ENCODE measurements at regions not wholly inside any gene's neighbourhood (a gene's known extent, or its start where the extent isn't known, plus 50 kb on each side); places are given as distances from the start of the nearest gene placed in this dataset.

GRCh38 chr9:2407450-2407849 lies 214.1 kb upstream of the VLDLR start:
- in situ Hi-C loops (cut with MboI; ENCODE audit: low pct_ligation_motif_present in 1 of 4, low pct_unique_long_range_greater_than_20kb in 1 of 4, low sequenced_read_pairs in 3 of 4): no loop called here
- H3K36me3 ChIP-seq: no peaks in the 10 kb centered on the region
- no peak overlapping the region for H3K4me3 ChIP-seq
- intact Hi-C loops (cut with DNase I; ENCODE audit: low total_unique reads): no loop called here
- no peaks in the 10 kb centered on the region for H3K27me3 ChIP-seq
- WGBS, 2 donors (ENCODE audit: low coverage in 1 of 2): 85% methylated on average over 7 of the region's 7 CpGs; no CpG with 5 or more reads in 1 of the 2 donors
- H3K27ac ChIP-seq: no peak overlapping the region
- no peak for DNase-seq
- no peak for TF ChIP-seq POLR2AphosphoS5 (IDR thresholded peaks at IDR 0.05)
- TF ChIP-seq CTCF (IDR thresholded peaks at IDR 0.05): no peak
- no peak for TF ChIP-seq POLR2A (IDR thresholded peaks at IDR 0.05)
- no peak for TF ChIP-seq EP300 (IDR thresholded peaks at IDR 0.05; ENCODE audit: low read depth)
- H3K9me3 ChIP-seq: no peaks in the 10 kb centered on the region
- no peaks in the 10 kb centered on the region for H3K4me1 ChIP-seq

GRCh38 chr9:2411459-2412215 lies 209.9 kb upstream of the VLDLR start:
- WGBS, 2 donors (ENCODE audit: low coverage in 1 of 2): 65 to 73% methylated on average over 8 of the region's 8 CpGs

GRCh38 chr9:2413160-2413805 lies 208.3 kb upstream of the VLDLR start:
- H3K36me3 ChIP-seq: no peaks in the 10 kb centered on the region
- intact Hi-C loops (cut with DNase I; ENCODE audit: low total_unique reads): no loop called here
- H3K27ac ChIP-seq: no peak overlapping the region
- WGBS, 2 donors (ENCODE audit: low coverage in 1 of 2): 73% methylated on average over 4 of the region's 4 CpGs; no CpG with 5 or more reads in 1 of the 2 donors
- no peak for DNase-seq
- no peaks in the 10 kb centered on the region for H3K27me3 ChIP-seq
- no peak for TF ChIP-seq POLR2AphosphoS5 (IDR thresholded peaks at IDR 0.05)
- no peak for TF ChIP-seq CTCF (IDR thresholded peaks at IDR 0.05)
- no peak for TF ChIP-seq EP300 (IDR thresholded peaks at IDR 0.05; ENCODE audit: low read depth)
- no peak for TF ChIP-seq POLR2A (IDR thresholded peaks at IDR 0.05)
- in situ Hi-C loops (cut with MboI; ENCODE audit: low pct_ligation_motif_present in 1 of 4, low pct_unique_long_range_greater_than_20kb in 1 of 4, low sequenced_read_pairs in 3 of 4): no loop called here
- no peak overlapping the region for H3K4me3 ChIP-seq
- H3K9me3 ChIP-seq: no peaks in the 10 kb centered on the region
- H3K4me1 ChIP-seq: no peaks in the 10 kb centered on the region

More at GRCh38 chr9:2411459-2412215, 209.9 kb upstream of the VLDLR start:
- Histone ChIP-seq H3K27ac (no peak overlapping the region), H3K9me3 (no peaks in the 10 kb centered on the region), H3K4me3 (no peak overlapping the region), H3K4me1 (no peaks in the 10 kb centered on the region), H3K27me3 (no peaks in the 10 kb centered on the region), H3K36me3 (no peaks in the 10 kb centered on the region)
- in situ Hi-C loops (cut with MboI; ENCODE audit: low pct_ligation_motif_present in 1 of 4, low pct_unique_long_range_greater_than_20kb in 1 of 4, low sequenced_read_pairs in 3 of 4) (no loop called here), intact Hi-C loops (cut with DNase I; ENCODE audit: low total_unique reads) (no loop called here)
- no peak for DNase-seq
- TF ChIP-seq EP300 (IDR thresholded peaks at IDR 0.05; ENCODE audit: low read depth): no peak
- no peak for TF ChIP-seq POLR2AphosphoS5 (IDR thresholded peaks at IDR 0.05)
- TF ChIP-seq CTCF (IDR thresholded peaks at IDR 0.05): no peak
- TF ChIP-seq POLR2A (IDR thresholded peaks at IDR 0.05): no peak

GRCh38 chr9:2414465-2414864 lies 207.1 kb upstream of the VLDLR start:
- Histone ChIP-seq H3K9me3 (no peaks in the 10 kb centered on the region), H3K4me1 (no peaks in the 10 kb centered on the region), H3K27ac (no peak overlapping the region), H3K4me3 (no peak overlapping the region), H3K36me3 (no peaks in the 10 kb centered on the region), H3K27me3 (no peaks in the 10 kb centered on the region)
- TF ChIP-seq EP300 (IDR thresholded peaks at IDR 0.05; ENCODE audit: low read depth): no peak
- TF ChIP-seq POLR2AphosphoS5 (IDR thresholded peaks at IDR 0.05): no peak
- no peak for TF ChIP-seq CTCF (IDR thresholded peaks at IDR 0.05)
- TF ChIP-seq POLR2A (IDR thresholded peaks at IDR 0.05): no peak
- in situ Hi-C loops (cut with MboI; ENCODE audit: low pct_ligation_motif_present in 1 of 4, low pct_unique_long_range_greater_than_20kb in 1 of 4, low sequenced_read_pairs in 3 of 4) (no loop called here), intact Hi-C loops (cut with DNase I; ENCODE audit: low total_unique reads) (no loop called here)
- no peak for DNase-seq
- 86 to 100% methylated on average over 1 to 2 of the region's 2 CpGs for WGBS, 2 donors (ENCODE audit: low coverage in 1 of 2)

Data from transverse colon (tissue), 4 donors.